22Rv1 (cell line): ENCODE measurements at regions not wholly inside any gene's neighbourhood (a gene's known extent, or its start where the extent isn't known, plus 50 kb on each side); places are given as distances from the start of the nearest gene placed in this dataset.

Experiments used
- ZFX ChIP-seq: fragments of 450-650 bp; IDR thresholded peaks from 2 replicates; pipeline ENCODE4 v1.6.1; 2017; ENCODE audit warnings: antibody characterized with exemption, borderline replicate concordance
- TF ChIP-seq, protein P1 (sequence below): fragments of 450-650 bp; IDR thresholded peaks from 2 replicates; pipeline ENCODE4 v1.5.1; 2017; ENCODE audit warnings: mild to moderate bottlenecking

DNA sequence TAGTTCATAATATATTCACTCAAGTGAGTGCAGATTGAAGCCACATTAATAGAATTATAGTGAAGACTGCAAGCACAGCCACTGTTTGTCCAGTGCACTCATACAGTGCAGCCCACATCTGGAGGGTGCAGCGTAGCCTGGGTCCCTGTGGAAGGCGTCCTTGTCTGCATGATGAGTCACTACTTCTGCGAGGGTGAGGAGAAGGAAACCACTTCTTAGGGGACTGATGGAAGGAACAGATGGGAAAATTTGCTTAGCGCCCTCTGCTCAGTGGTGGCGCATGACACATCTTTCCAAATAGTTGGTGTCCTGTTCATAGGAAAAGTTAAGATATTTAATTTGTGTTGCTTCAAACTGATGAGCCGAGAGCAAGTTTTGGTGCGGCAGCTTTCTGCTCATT, 330.4 kb upstream of the SMIM21 start:
- TF ChIP-seq, protein P1, sequence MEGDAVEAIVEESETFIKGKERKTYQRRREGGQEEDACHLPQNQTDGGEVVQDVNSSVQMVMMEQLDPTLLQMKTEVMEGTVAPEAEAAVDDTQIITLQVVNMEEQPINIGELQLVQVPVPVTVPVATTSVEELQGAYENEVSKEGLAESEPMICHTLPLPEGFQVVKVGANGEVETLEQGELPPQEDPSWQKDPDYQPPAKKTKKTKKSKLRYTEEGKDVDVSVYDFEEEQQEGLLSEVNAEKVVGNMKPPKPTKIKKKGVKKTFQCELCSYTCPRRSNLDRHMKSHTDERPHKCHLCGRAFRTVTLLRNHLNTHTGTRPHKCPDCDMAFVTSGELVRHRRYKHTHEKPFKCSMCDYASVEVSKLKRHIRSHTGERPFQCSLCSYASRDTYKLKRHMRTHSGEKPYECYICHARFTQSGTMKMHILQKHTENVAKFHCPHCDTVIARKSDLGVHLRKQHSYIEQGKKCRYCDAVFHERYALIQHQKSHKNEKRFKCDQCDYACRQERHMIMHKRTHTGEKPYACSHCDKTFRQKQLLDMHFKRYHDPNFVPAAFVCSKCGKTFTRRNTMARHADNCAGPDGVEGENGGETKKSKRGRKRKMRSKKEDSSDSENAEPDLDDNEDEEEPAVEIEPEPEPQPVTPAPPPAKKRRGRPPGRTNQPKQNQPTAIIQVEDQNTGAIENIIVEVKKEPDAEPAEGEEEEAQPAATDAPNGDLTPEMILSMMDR: no peak
- TF ChIP-seq ZFX: no peak
